Astrocyte of the cerebellum (primary cell): ENCODE measurements at regions not wholly inside any gene's neighbourhood (a gene's known extent, or its start where the extent isn't known, plus 50 kb on each side); places are given as distances from the start of the nearest gene placed in this dataset.

ENCODE experiments used
- DNase-seq: peaks from one replicate; pipeline ENCODE4 v3.0.0-alpha.2; 2011; ENCODE audit warnings: low read depth
- H3K4me3 ChIP-seq: 2 replicates; pipeline ENCODE4 v1.5.1; 2011; ENCODE audit warnings: mild to moderate bottlenecking, low read depth, low read length, moderate library complexity
- CTCF ChIP-seq: IDR thresholded peaks from 2 replicates; pipeline ENCODE4 v1.5.1; 2012; ENCODE audit warnings: low read length, low read depth, moderate library complexity, mild to moderate bottlenecking; ENCODE audit errors: missing control alignments
- in situ Hi-C: cut with HindIII; loops from 2 replicates; pipeline ENCODE4 v1.10.0; 2017; ENCODE audit warnings: low sequenced_read_pairs

DNA sequence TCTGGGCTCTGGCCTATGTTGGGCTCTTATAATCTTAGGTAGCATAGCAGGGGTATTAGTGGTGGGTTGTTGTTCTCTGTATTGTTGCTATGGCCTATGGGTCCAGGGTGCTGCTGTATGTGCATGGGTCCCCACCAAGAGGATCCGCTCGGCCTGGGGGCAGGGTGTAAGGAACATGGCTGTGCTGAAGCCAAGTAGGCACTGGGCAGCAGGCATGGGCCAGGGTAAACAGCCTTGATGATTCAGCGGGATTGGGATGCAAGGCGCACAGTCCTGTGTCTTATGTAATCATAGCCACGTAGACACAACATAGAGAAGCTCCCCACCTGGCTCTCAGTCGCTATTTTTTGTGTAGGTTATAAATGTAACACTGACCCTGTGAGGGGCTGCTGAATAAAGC, 306.9 kb downstream of the ZPLD1 start:
- no peak overlapping the region for H3K4me3 ChIP-seq
- no peak for DNase-seq
- in situ Hi-C loops = no loop called here
- no peak for TF ChIP-seq CTCF

DNA sequence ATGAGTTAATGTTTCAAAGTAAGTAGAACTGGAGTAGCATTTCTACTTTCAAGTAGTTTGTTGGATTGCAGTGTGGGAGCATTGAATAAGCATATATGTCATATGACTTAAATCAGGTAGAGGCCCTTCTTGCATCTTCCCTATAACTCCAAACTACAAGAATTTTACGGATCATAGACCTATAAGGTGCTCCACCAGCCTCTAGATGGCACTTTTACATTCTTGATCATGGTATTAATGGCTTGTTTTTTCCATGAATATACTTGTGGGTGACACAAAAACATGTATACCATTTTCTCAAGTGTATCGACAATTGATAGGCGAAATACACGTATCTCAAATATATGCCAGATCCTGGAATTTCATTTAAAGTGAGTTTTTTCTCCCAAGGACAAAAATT, 311.1 kb downstream of the ZPLD1 start:
- peak; percentile 25 for TF ChIP-seq CTCF
- DNase-seq = peak; percentile 6
- in situ Hi-C loops = no loop called here
- no peak overlapping the region for H3K4me3 ChIP-seq

- no peak for TF ChIP-seq CTCF
- in situ Hi-C loops = no loop called here
- no peak for DNase-seq
- H3K4me3 ChIP-seq = no peak overlapping the region
Measured at GRCh38 chr3:102747611-102748010, 312.8 kb downstream of the ZPLD1 start.

GRCh38 chr3:102748646-102749045, 313.8 kb downstream of the ZPLD1 start:
- no peak for TF ChIP-seq CTCF
- no peak overlapping the region for H3K4me3 ChIP-seq
- DNase-seq = no peak
- in situ Hi-C loops = no loop called here

- TF ChIP-seq CTCF = no peak
- in situ Hi-C loops = no loop called here
- no peak overlapping the region for H3K4me3 ChIP-seq
- no peak for DNase-seq
Measured at GRCh38 chr3:102750322-102750721, 315.5 kb downstream of the ZPLD1 start.

DNA sequence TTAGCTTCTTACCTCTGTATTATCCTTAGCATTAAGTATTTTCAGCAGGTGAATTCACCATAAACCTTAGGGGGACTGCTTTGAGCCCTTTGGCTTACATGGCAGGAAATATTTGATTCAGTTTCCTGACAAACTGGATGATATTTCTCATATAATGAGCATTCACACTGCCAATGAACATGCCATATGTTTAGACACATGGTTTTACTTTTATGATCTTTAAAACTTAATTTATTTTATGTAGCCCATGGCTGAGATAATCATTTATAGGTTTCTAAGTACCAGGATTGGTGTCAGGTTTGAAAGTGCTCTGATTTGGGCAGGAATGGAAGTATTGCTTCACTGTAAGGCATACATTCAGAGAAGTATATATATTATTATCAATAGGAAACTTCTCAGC, 319.1 kb downstream of the ZPLD1 start:
- H3K4me3 ChIP-seq = no peak overlapping the region
- DNase-seq = no peak
- no peak for TF ChIP-seq CTCF
- in situ Hi-C loops = no loop called here

DNA sequence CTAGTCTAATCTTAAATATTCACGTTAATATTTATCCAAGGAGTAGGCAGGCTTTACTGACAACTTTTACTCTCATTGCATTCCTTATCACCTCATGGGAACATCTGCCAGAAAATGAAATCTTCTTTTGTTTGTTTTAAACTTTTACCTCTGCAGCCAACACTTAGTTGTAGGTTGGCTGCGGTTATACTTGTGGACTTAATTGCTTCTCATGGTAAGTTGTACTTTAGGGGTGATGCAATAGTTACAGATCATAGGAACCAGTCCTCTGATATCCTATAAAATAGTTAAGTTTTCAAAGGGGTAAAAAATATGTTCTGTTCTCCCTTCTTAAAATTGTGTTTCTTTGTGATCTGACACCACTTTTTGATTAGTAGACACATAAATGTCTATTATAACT, 321.9 kb downstream of the ZPLD1 start:
- in situ Hi-C loops = no loop called here
- no peak overlapping the region for H3K4me3 ChIP-seq
- no peak for TF ChIP-seq CTCF
- DNase-seq = no peak
